SHP77 (cell line): ENCODE measurements at regions not wholly inside any gene's neighbourhood (a gene's known extent, or its start where the extent isn't known, plus 50 kb on each side); places are given as distances from the start of the nearest gene placed in this dataset.
A peak's percentile ranks its signal among the peaks of the same experiment; 100 is the strongest.
"Not testable (repeated sequence)": the region's sequence is repeated elsewhere in the genome, so short reads cannot be mapped to it uniquely, and the experiment has no call there.

Experiments used
- DNase-seq, 2 experiments: peaks; one replicate each; lab custom pipeline; 2025; lab: John Stamatoyannopoulos, UW

DNA sequence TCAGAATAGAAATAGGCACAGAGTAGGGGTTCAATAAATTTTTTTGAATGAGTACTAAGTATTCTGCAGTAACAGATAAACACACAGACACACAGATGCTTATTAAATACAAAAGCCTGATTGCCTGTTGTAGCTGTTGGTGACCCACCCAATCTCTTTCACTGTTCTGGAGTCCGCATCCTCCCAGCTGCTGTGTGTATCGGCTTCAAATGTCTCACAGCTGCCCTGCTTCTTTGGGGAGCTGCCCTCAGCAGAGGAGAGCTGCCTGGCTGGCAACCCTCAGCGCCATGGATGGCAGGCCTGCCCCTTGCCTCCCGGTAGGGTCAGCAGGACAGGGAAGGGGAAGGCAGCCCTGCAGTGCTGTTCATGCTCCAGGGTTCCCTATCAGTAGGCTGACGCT is 50.5 kb upstream of the PRNP start:
- no peak for DNase-seq

DNA sequence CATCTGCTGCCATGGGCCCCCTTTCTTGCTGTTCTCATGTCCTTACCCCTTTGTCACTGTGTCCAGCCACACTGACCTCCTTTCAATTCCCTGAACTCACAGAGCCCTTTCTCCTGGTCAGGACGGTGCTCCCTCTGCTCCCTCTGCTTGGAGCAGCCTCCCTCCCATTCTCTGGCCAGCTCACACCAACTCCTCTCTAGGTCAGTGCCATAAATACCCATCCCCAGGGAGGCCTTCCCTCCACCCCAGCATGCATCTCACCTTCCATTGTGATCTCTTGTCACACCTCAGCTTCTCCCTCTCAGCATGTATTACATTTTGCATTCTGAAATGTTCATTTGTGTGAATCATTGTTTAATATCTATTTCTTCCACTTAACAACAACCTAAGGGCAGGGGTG is 50.9 kb upstream of the PRNP start:
- no peak for DNase-seq

DNA sequence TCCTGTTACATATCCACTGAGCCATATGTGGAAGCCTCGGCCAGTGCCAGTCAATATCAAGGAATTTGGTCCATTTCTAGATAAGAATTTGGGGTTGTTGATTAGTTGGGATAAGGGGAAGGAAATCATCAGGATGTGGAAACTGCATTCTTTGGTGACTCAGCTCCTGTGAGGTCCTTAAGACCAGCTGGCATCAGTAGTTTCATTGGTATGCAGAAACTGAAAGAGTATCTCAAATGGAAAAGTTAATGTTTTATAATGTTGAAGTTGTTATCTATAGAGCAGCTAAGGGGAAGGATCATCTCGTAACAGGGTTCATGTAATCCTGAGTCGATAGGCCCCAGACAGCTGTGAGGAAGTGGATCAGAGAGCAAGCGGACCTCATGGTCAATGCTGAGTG is 52.5 kb upstream of the PRNP start:
- no peak for DNase-seq

DNA sequence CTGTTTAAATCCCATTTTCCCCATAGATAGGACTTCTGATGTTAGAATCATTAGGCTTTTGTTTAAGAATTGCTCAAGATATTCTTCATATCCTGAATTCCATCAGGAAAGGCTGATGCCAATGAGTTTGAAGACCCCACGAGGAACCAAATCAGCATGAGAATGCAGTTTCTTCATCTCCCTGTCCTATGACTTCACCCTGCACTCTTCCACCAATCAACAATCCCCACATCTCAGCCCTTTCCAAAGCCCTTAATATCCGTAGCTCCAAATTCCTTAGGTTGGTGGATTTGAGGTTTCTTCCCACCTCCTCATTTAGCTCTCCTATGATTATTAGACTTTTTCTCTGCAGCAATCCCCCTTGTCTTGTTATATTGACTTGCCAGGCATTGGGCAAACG is 52.9 kb upstream of the PRNP start:
- DNase-seq, result no peak

DNA sequence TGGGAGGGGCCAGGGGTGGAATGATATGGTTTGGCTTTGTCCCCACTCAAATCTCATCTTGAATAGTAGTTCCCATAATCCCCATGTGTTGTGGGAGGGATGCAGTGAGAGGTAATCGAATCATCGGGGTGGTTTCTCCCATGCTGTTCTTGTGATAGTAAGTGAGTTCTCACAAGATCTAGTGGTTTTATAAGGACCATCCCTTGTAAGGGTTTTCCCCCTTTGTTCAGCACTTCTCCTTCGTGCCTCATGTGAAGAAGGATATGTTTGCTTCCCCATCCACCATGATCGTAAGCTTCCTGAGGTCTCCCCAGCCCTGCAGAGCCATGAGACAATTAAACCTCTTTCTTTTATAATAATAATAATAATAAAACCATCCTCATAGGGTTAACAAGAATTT is 53.4 kb upstream of the PRNP start:
- no peak for DNase-seq

DNA sequence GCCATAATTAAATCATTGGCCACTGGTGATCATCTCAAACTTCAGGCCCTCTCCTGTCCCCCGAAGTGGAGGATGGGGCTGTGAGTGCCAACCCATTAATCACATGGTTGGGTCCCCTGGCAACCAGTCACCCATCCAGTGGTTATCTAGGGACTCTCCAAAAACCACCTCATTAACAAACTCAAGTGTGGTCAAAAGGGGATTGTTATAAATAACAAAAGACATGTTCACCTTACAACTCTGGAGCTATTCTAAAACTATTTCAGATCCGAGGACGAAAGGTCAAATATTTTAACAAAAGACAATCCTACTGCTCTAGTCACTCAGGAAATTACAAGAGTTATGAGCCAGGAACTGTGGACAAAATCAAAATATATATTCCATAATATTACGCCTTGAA is 60.0 kb upstream of the PRNP start:
- no peak for DNase-seq

DNA sequence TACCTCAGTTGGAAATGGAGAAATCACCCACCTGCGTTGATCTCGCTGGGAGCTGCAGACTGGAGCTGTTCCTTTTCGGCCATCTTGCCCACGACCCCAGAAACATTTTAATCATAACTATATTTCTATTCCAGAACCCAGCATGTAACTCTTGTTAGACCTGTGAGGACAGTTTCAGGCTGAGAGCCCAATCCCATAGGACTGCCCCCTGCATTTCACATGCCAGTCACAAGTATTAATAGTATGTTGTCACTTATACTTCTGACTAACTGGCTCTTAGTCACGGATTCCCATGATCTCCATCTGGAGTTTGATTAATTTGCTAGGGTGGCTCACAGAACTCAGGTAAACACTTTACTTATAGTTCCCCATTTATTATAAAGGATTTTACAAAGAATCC is 60.6 kb upstream of the PRNP start:
- DNase-seq, result no peak

DNA sequence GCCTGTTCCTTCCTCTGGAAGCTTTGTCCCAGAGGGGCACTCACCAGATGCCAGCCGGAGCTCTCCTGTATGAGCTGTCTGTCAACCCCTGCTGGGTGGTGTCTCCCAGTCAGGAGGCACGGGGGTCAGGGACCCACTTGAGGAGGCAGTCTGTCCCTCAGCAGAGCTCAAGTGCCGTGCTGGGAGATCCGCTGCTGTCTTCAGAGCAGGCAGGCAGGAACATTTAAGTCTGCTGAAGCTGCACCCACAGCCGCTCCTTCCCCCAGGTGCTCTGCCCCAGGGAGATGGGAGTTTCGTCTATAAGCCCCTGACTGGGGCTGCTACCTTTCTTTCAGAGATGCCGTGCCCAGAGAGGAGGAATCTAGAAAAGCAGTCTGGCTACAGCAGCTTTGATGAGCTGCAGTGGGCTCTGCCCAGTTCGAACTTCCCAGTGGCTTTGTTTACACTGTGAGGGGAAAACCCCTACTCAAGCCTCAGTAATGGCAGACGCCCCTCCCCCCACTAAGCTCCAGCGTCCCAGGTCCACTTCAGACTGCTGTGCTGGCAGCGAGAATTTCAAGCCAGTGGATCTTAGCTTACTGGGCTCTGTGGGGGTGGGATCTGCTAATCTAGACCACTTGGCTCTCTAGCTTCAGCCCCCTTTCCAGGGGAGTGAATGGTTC is 61.5 kb upstream of the PRNP start:
- DNase-seq, result not testable (repeated sequence)

DNA sequence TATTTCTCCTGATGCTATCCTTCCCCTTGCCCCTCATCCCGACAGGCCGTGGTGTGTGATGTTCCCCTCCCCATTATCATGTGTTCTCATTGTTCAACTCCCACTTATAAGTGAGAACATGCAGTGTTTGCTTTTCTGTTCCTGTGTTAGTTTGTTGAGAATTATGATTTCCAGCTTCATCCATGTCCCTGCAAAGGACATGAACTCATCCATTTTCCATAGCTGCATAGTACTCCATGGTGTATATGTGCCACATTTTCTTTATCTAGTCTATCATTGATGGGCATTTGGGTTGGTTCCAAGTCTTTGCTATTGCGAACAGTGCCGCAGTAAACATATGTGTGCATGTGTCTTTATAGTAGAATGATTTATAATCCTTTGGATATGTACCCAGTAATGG is 67.1 kb upstream of the PRNP start:
- not testable (repeated sequence) for DNase-seq

DNA sequence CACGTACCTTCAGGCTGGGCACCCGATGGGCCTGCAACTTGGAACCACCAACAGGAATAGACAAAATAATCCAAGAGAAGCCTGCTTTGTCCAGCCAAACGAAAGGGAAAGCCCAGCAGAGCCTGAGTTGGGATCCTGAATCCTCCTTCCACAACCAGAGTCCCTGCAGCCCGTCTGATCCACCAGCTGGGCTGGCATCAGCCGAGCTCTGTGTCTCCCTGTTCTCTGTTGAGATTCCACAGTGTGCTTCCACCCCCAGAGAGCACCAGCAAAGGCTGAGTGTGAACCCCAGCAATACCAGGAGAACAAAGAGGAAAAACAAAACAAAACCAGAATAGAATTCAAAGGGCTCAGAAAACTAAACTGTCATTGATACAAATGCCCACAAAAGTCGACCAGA is 68.8 kb upstream of the PRNP start:
- no peak for DNase-seq

DNA sequence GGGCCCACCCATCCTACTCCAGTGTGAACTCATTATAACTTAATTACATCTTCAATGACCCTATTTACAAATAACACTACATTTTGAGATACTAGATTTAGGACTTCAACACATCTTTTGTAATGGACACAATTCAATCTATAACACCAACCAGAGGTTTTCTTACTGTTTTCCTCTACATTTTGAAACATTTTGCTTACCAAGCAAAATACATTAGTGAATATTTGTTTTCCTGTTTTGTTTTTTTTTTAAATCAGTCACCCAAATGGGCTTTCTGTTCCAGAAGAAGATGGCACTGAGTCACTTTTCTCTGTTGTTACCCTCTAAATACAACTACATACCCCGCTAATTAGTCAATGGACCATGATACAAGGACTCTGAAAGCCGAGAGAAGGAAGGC is 69.2 kb upstream of the PRNP start:
- DNase-seq, result no peak

DNA sequence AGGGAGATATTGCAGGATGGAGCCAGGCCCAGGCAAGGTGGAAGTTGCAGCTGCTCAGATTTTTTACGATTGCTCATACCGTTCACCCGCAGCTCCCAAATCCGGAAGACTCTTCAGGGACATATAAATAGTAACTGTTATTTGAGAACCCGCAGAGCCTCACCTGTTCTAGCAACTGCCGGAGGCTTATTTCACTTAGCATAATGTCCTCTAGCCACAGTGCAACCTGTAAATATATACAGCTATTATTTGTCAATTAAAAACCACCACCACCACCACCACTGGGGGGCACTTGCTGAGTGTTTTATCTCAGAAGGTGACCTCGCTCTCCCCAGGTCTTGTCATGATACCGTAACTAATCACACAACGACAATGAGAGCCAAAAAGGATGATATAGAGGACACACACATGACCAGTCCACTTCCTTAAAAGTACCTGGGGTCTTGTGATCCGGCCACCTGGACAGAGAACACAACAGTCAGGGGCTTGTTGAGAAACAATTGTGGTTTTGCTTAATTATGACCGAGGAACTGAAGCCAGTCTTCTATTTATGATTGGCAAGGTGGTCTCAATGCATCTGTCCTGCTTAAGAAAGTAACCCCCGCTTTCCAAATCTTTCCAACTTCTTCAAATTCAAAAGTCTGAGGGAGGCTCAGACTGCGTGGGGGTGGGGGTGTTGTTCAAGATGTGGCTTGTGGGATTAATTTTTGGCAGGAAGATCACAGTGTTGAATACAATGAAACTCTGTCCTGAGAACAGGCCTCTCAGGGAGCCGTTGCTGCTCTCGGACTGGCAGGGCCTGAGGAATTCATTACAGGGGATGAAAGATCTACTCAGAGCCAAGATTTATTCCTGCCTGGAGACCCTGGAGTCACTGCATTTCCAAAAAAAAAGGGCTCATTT is 72.3 kb upstream of the PRNP start:
- DNase-seq, result peak; percentile 57 to 69

DNA sequence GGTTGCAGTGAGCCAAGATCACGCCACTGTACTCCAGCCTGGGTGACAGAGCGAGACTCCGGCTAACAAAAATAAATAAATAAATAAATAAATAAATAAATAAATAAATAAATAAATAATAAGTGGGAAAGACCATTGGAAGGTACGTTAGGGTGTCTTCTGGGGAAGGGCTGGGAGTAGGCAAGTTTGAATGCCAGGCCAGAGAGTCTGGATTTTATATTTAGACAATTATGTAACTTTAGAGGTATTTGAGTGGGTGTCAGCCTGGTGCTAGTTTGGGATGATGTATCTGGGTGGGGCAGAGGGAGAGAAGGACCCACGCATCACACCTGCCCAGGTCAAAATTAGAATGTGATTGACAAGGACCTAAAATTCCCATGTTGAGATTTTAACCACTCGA is 73.1 kb upstream of the PRNP start:
- no peak for DNase-seq

DNA sequence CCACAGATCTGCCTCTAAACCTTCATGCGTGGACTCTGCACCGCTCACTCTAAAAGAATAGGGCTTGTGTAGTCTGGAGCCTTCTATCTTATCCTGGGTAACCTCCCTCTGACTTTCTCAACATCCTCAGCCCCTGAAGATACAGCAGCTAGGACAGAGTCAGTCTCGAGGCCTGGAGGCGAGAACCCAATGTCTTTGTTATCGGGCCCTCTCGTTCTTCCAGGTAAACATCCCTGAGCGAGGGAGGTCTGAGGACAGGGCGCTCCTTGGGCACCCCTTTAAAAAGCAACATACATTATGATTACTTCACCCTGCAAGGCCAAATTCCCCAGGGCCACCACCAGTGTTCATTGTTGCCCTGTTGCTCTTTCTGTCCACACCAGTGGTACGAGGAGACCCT is 75.4 kb upstream of the PRNP start:
- DNase-seq, result no peak

DNA sequence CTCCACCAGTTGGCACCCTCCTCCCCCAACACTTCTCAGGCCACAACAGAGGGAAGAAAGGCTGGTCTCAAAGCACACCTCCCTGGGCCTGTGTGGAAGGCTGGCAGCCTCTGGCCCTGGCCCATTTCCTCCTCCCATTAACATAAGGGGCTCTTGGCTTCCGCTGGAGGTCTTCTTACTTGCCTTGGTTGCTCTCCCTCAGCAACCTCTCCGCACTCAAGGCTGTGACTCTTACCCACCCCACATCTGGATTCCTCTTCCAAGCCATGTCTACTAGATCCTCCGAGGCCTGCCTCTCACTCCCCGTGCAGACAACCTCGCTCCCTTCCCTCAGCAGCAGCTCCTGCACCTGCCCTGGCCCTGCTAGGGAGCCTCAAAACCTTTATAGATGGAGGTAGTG is 76.7 kb upstream of the PRNP start:
- no peak for DNase-seq

DNA sequence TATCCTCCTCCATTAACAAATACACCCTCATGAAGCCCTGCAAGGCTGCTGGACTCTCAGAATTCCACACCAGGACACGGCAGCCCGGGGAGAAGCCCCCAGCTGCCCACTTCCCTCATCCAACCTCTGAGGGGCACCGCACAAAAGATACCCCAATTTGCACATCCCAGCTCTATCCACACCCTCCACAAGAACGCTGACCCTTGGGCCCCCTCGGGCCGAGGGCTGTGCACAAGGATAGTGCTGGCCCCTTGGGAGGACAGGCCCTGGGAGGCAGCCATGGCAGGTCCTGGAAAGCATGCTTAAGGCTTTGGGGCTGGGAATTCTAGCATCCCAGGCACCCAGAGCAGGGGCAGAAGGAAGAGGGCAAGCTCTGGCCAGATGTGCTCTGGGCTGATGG is 77.4 kb upstream of the PRNP start:
- no peak for DNase-seq

DNA sequence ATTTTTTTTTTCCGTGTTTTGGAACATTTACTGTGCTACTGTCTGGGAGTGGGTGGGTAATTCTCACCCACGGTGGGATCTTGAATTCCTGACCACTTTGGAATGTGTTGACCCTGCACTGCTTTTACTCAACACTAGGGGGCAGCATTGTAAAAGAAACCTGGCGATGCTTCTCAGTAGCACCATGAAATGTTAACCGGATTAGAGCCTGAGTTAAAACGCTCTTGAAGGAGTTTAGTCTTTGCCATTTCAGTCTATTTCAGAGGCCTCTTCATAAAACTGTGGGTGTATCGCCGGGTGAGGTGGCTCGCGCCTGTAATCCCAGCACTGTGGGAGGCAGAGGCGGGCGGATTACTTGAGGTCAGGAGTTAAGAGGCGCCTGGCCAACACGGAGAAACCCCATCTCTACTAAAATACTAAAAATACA is 79.0 kb upstream of the PRNP start:
- DNase-seq, result peak; percentile 59 to 76

DNA sequence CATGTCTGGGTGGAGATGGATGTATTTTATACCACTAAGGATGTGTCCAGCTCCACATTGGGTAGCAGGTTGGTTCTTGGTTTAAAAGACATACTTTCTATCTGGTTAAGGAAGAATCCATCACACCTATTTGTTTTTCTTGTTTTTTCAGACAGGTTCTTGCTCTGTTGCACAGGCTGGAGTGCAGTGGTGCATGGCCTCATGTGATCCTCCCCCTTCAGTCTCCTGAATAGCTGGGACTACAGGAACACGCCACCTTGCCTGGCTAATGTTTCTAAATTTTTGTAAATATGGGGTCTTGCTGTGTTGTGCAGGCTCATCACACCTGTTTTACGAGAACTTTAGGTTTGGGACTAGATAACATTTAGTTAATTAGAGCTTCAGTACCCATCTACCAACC is 80.2 kb upstream of the PRNP start:
- no peak for DNase-seq

DNA sequence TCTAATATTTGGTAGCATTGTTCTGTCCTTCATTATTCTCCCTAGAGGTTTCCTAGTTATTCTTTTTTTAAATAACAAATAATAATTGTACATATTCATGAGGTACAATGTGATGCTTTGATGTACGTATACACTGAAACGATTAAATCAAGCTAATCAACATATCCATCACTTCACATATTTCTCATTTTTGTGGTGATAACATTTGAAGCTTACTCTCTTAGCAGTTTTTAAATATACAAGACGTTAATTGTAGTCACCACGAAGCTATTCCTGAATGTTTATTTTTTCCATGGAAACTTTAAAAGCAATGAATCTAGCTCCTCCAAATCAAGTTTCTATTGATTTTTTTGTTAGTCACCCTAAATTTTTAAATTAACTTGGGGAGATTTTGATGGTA is 81.1 kb upstream of the PRNP start:
- DNase-seq, result no peak

DNA sequence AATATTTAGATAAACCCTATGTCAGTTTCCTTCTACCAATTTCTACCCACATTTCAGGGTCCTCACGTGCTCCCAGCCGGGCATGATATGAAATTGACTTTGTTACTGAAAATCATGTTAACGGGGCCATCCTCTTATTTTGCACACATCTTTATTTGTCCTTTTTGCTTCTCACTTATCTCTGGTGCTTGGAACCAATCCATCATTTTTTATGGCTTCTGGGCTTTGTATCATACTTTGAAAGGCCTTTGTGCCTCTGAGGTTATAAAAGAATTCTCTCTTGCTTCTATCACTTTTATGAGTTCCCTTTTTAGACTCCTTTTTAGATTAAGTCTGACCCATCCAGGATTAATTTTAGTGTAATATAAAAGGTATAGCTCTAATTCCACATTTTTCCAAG is 81.7 kb upstream of the PRNP start:
- no peak for DNase-seq

DNA sequence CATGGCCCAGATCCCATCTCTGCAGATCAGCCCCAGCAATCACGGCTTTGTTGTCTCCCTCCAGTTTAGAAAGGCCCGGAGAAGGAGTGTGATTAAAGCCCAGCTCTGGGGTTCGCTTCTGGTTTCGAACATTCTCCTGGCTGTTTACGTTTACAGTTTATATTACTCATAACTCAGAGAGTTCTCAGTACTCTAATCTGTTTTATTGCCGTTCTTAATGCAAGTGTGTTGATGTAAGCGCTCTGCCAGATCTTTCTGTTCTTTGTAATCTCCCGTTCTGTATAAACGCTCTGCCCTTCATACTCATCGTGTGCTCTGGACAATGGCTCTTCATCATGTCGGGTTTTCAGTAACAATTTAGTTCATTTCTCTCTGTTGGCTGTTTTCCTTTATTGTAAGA is 82.5 kb upstream of the PRNP start:
- no peak for DNase-seq

DNA sequence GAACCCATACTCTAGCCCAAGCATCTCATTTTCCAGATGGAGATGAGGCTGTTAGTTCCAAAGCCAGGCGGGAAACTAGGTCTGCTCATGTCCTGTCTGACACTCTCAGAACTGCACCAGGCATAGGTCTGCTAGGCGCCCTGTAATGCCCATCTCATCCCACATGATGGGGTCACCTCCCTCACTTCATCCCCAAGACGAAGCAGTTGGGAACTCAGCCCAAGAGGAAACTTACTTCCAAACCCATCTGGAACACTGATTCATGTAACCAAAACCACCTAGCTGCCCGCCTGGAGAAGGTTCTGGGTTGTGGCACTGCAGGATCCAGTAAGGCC is 84.0 kb upstream of the PRNP start:
- no peak for DNase-seq

DNA sequence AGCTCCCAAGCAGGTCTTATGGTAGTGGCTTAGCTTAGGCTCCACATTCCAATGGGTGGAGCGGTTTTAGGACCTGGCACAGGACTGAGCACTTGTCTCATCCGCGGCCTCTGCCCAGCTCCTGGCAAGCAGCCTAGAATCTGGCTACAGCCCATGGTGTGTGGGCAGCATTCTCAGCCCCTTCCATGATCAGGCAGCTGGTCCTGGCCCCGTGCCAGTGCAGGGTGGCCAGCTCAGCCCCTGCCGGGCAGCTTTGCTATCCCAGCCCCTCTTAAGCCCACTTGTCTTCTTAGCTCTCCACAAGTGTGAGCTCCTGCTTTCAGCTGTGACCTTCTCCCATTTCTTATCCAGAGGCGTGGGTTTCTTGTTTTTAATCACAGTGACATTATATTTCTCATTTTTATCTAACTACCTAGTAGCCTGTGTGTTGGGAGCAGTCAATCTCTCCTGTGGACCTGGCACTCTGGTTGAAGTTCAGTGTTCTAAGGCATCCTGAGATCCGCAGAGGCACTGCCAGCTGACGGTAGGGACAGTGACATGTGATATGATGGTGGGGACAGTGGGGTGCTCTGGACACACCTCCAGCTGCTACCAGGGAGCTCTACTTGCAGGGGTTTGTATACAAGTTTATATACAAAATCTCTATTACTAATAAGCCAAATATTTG is 84.5 kb upstream of the PRNP start:
- peak; percentile 60 to 81 for DNase-seq
